GM12878 (cell line): ENCODE measurements at regions not wholly inside any gene's neighbourhood (a gene's known extent, or its start where the extent isn't known, plus 50 kb on each side); places are given as distances from the start of the nearest gene placed in this dataset.

Experiments used
- ATAC-seq: fragments of 200-7000 bp; cut with Tn5 transposase; 3 replicates; pipeline ENCODE4 v1.9.1; 2020; ENCODE audit warnings: mild to moderate bottlenecking, moderate library complexity
- BruUV-seq: library from RNA; stranded (reverse); fragments of 400-500 nt; replicated peaks from 2 replicates; lab custom pipeline; 2021; lab: Mats Ljungman, UMichigan
- CTCF ChIA-PET: fragments of 300-600 bp; sonication (Branson Sonifier 250); formaldehyde crosslinking; extraction: SDS; loops from one replicate; lab custom pipeline; 2021; ENCODE audit warnings: inconsistent platforms; lab: Yijun Ruan, JAX
- POLR2A ChIA-PET: fragments of 350-600 bp; formaldehyde crosslinking; extraction: SDS; loops from one replicate; lab custom pipeline; 2021; ENCODE audit warnings: inconsistent platforms; lab: Charles Lee
- RAD21 ChIA-PET: fragments of 300-600 bp; sonication (Branson Sonifier 250); formaldehyde crosslinking; loops from one replicate; lab custom pipeline; 2023; ENCODE audit warnings: antibody characterized with exemption; ENCODE audit not compliant: unreplicated experiment; lab: Charles Lee
- SMC1A ChIA-PET: fragments of 300-600 bp; sonication (Branson Sonifier 250); formaldehyde crosslinking; loops from one replicate; lab custom pipeline; 2023; ENCODE audit not compliant: unreplicated experiment, uncharacterized antibody; lab: Charles Lee
- DNase-seq: peaks from one replicate; pipeline ENCODE4 v3.0.0-alpha.2; 2011; ENCODE audit warnings: low read depth, low spot score
- FAIRE-seq: peaks from 3 replicates; lab custom pipeline; 2011; peaks lifted over from hg19 to GRCh38; lab: Jason Lieb, UNC
- H2AFZ ChIP-seq: 2 replicates; pipeline ENCODE4 v1.6.0; 2011; ENCODE audit warnings: low read depth, low read length, control low read depth; ENCODE audit not compliant: control insufficient read depth
- H3K27ac ChIP-seq: 2 replicates; pipeline ENCODE4 v1.5.1; 2011; ENCODE audit warnings: control low read depth; ENCODE audit not compliant: control insufficient read depth, insufficient read depth
- H3K27me3 ChIP-seq, 2 experiments: replicated peaks in 1 of 2; 2 replicates each; pipeline versions ENCODE4 v1.6.0 to v1.6.1; 2011; ENCODE audit warnings: low read length in 1 of 2; ENCODE audit not compliant: control insufficient read depth in 2 of 2, insufficient read depth in 2 of 2
- H3K36me3 ChIP-seq, 2 experiments: 2 replicates each; pipeline ENCODE4 v1.5.1; 2011; ENCODE audit warnings: low read length in 1 of 2; ENCODE audit not compliant: control insufficient read depth in 2 of 2, insufficient read depth in 2 of 2
- H3K4me1 ChIP-seq: 2 replicates; pipeline ENCODE4 v1.6.1; 2011; ENCODE audit warnings: mild to moderate bottlenecking, low read length, moderate library complexity, mixed read lengths; ENCODE audit not compliant: control insufficient read depth, insufficient read depth
- H3K4me2 ChIP-seq: 2 replicates; pipeline ENCODE4 v1.6.0; 2011; ENCODE audit warnings: control low read depth; ENCODE audit not compliant: control insufficient read depth, insufficient read depth
- H3K4me3 ChIP-seq: fragments of 200-600 bp; sonication (generic); 2 replicates; pipeline ENCODE4 v1.5.1; 2016
- H3K79me2 ChIP-seq: 2 replicates; pipeline ENCODE4 v1.6.0; 2011; ENCODE audit warnings: low read length; ENCODE audit not compliant: control insufficient read depth, insufficient read depth
- H3K9ac ChIP-seq: 2 replicates; pipeline ENCODE4 v1.8.0; 2011; ENCODE audit warnings: low read length, control low read depth, mixed read lengths; ENCODE audit not compliant: control insufficient read depth, insufficient read depth
- H3K9me3 ChIP-seq: replicated peaks from 3 replicates; pipeline ENCODE4 v1.5.1; 2011; ENCODE audit warnings: mild to moderate bottlenecking, low read length; ENCODE audit not compliant: control insufficient read depth, insufficient read depth
- H4K20me1 ChIP-seq: 2 replicates; pipeline ENCODE4 v1.6.0; 2011; ENCODE audit not compliant: control insufficient read depth, insufficient read depth
- BCLAF1 ChIP-seq: fragments of 450-650 bp; IDR thresholded peaks from 2 replicates; pipeline ENCODE4 v1.6.1; 2017; ENCODE audit warnings: antibody characterized with exemption, mild to moderate bottlenecking, moderate library complexity
- E4F1 ChIP-seq: fragments of 450-650 bp; IDR thresholded peaks from 2 replicates; pipeline ENCODE4 v1.6.1; 2018; ENCODE audit warnings: borderline replicate concordance, mild to moderate bottlenecking; ENCODE audit not compliant: partially characterized antibody
- ETV6 ChIP-seq, 2 experiments: fragments of 450-650 bp in 1 of 2; IDR thresholded peaks in 1 of 2; conservative IDR thresholded peaks in 1 of 2; 2 replicates each; pipeline ENCODE4 v1.6.1; 2014; ENCODE audit warnings: antibody characterized with exemption in 1 of 2, borderline replicate concordance in 1 of 2, low read depth in 1 of 2, mild to moderate bottlenecking in 1 of 2, moderate library complexity in 1 of 2
- KLF5 ChIP-seq: fragments of 450-650 bp; IDR thresholded peaks from 2 replicates; pipeline ENCODE4 v1.6.1; 2014; ENCODE audit warnings: mild to moderate bottlenecking; ENCODE audit not compliant: partially characterized antibody
- NKRF ChIP-seq: fragments of 450-650 bp; conservative IDR thresholded peaks from 2 replicates; pipeline ENCODE4 v1.6.1; 2017; ENCODE audit warnings: mild to moderate bottlenecking, moderate library complexity
- NR2F1 ChIP-seq: fragments of 450-650 bp; conservative IDR thresholded peaks from 2 replicates; pipeline ENCODE4 v1.6.1; 2017; ENCODE audit warnings: mild to moderate bottlenecking
- PAX5 ChIP-seq: IDR thresholded peaks from 2 replicates; pipeline ENCODE4 v1.6.1; 2011; ENCODE audit warnings: low read depth, low read length, borderline replicate concordance
- POLR2AphosphoS2 ChIP-seq: IDR thresholded peaks from 2 replicates; pipeline ENCODE4 v1.6.1; 2011; ENCODE audit warnings: low read depth, mild to moderate bottlenecking, low read length, improper control_type of control experiment, moderate library complexity
- SIN3A ChIP-seq: IDR thresholded peaks from 2 replicates; pipeline ENCODE4 v1.6.1; 2012; ENCODE audit warnings: low read depth, low read length, improper control_type of control experiment
- SRF ChIP-seq, 2 experiments: IDR thresholded peaks; 2 replicates each; pipeline ENCODE4 v1.6.1; 2011; ENCODE audit warnings: low read depth in 2 of 2, low read length in 2 of 2, mild to moderate bottlenecking in 1 of 2, moderate library complexity in 1 of 2
- ZNF384 ChIP-seq: IDR thresholded peaks from 2 replicates; pipeline ENCODE4 v1.6.1; 2012; ENCODE audit warnings: low read depth, mild to moderate bottlenecking, low read length, improper control_type of control experiment, borderline replicate concordance
- ZNF622 ChIP-seq: fragments of 450-650 bp; IDR thresholded peaks from 2 replicates; pipeline ENCODE4 v1.6.1; 2017; ENCODE audit warnings: mild to moderate bottlenecking, inconsistent platforms
- ZZZ3 ChIP-seq: IDR thresholded peaks from 2 replicates; pipeline ENCODE4 v1.6.1; 2011; ENCODE audit warnings: low read depth; ENCODE audit not compliant: control insufficient read depth, insufficient read length
- WGBS: methylation state at CpG from one replicate; pipeline ENCODE4 v1.1.6; 2016; ENCODE audit warnings: low lambda C conversion rate; ENCODE audit not compliant: insufficient replicate concordance, insufficient coverage; ENCODE audit errors: missing lambda C conversion rate; 5-methylcytosine and 5-hydroxymethylcytosine counted together
- in situ Hi-C: fragments of 300-500 bp; cut with MboI; formaldehyde crosslinking; loops from 9 replicates; pipeline ENCODE4 v1.14.3; 2018; ENCODE audit warnings: mixed read lengths
- intact Hi-C: fragments of 100-400 bp; cut with micrococcal nuclease; formaldehyde crosslinking; loops from one replicate; pipeline ENCODE4 v1.14.2; 2022; ENCODE audit not compliant: unreplicated experiment

GRCh38 chr22:27107824-27108223, 450.4 kb downstream of the MIAT start (continued):
- TF ChIP-seq E4F1 (no peak), SIN3A (no peak), KLF5 (no peak), ZNF622 (no peak), SRF (IDR thresholded peaks at IDR 0.05; ENCODE audit: low read depth in 2 of 2, low read length in 2 of 2) (no peak), ETV6 (conservative IDR thresholded peaks at IDR 0.05 in 1 of 2, IDR thresholded peaks at IDR 0.05 in 1 of 2; ENCODE audit: borderline replicate concordance in 1 of 2, low read depth in 1 of 2) (no peak), NKRF (no peak)

- ChIA-PET CTCF (no interaction called here), SMC1A (no interaction called here), RAD21 (no interaction called here), POLR2A (no interaction called here)
- Histone ChIP-seq H3K9me3 (no peaks in the 10 kb centered on the region; the same call in 2 of the 3 replicates), H2AFZ (no peak overlapping the region), H3K27me3 (no peaks in the 10 kb centered on the region), H3K79me2 (no peaks in the 10 kb centered on the region), H3K27ac (no peak overlapping the region), H3K9ac (no peak overlapping the region), H3K36me3 (no peaks in the 10 kb centered on the region), H3K4me1 (no peaks in the 10 kb centered on the region), H3K4me3 (no peak overlapping the region), H3K4me2 (no peak overlapping the region), H4K20me1 (no peaks in the 10 kb centered on the region)
- DNase-seq (no peak), ATAC-seq (no peak), FAIRE-seq (no peak)
- in situ Hi-C loops (no loop called here), intact Hi-C loops (no loop called here)
- WGBS = 26% methylated on average over 15 of the region's 20 CpGs
- no TSS peak for BruUV-seq
- no peak for TF ChIP-seq BCLAF1
- no peak for TF ChIP-seq PAX5
- TF ChIP-seq ZZZ3 = no peak
- no peak for TF ChIP-seq POLR2AphosphoS2
- TF ChIP-seq NR2F1 = no peak
- no peak for TF ChIP-seq ZNF384
Observed at GRCh38 chr22:27108425-27109114, 451.2 kb downstream of the MIAT start.
